Fibroblast of lung (primary cell): ENCODE measurements at regions not wholly inside any gene's neighbourhood (a gene's known extent, or its start where the extent isn't known, plus 50 kb on each side); places are given as distances from the start of the nearest gene placed in this dataset.

Source experiments
- DNase-seq, 2 donors: peaks; one replicate each; pipeline versions ENCODE4 v3.0.0 to v3.0.0-alpha.2; 2010; ENCODE audit warnings: low read depth in 2 of 2
- H2AFZ ChIP-seq: 2 replicates; pipeline ENCODE4 v1.5.1; 2012; ENCODE audit warnings: low read length, control low read depth, inconsistent platforms
- H3K27ac ChIP-seq: 2 replicates; pipeline ENCODE4 v1.5.1; 2011; ENCODE audit warnings: low read length, control low read depth; ENCODE audit not compliant: insufficient read depth
- H3K27me3 ChIP-seq: 2 replicates; pipeline ENCODE4 v1.5.1; 2011; ENCODE audit warnings: mild to moderate bottlenecking, low read length; ENCODE audit not compliant: control insufficient read depth, insufficient read depth
- H3K36me3 ChIP-seq: 2 replicates; pipeline ENCODE4 v1.5.1; 2011; ENCODE audit warnings: low read length; ENCODE audit not compliant: control insufficient read depth, insufficient read depth
- H3K4me1 ChIP-seq: 2 replicates; pipeline ENCODE4 v1.5.1; 2011; ENCODE audit warnings: low read length; ENCODE audit not compliant: control insufficient read depth, insufficient read depth; ENCODE audit errors: extremely low read depth
- H3K4me2 ChIP-seq: 2 replicates; pipeline ENCODE4 v1.5.1; 2011; ENCODE audit warnings: low read length, control low read depth; ENCODE audit not compliant: insufficient read depth; ENCODE audit errors: extremely low read depth
- H3K4me3 ChIP-seq, 4 experiments: fragments of 200-600 bp in 1 of 4; sonication (generic) in 1 of 4; replicated peaks in 1 of 4; 2 replicates each; pipeline ENCODE4 v1.5.1; 2011 to 2016; ENCODE audit warnings: low read length in 4 of 4, low read depth in 3 of 4, mild to moderate bottlenecking in 3 of 4, control low read depth in 2 of 4, inconsistent platforms in 1 of 4, mixed read lengths in 1 of 4; ENCODE audit not compliant: insufficient read depth in 1 of 4; ENCODE audit errors: control extremely low read depth in 1 of 4
- H3K79me2 ChIP-seq: 2 replicates; pipeline ENCODE4 v1.5.1; 2012; ENCODE audit warnings: mild to moderate bottlenecking, low read length, inconsistent platforms; ENCODE audit not compliant: control insufficient read depth, insufficient read depth
- H3K9ac ChIP-seq: 2 replicates; pipeline ENCODE4 v1.5.1; 2011; ENCODE audit warnings: mild to moderate bottlenecking, low read length, control low read depth; ENCODE audit not compliant: insufficient read depth
- H3K9me3 ChIP-seq: 2 replicates; pipeline ENCODE4 v1.5.1; 2012; ENCODE audit warnings: low read depth, low read length; ENCODE audit not compliant: control insufficient read depth, insufficient read depth
- H4K20me1 ChIP-seq: 2 replicates; pipeline ENCODE4 v1.5.1; 2011; ENCODE audit warnings: low read length; ENCODE audit not compliant: control insufficient read depth, insufficient read depth; ENCODE audit errors: extremely low read depth
- CTCF ChIP-seq, 2 donors: IDR thresholded peaks in 1 of 2; conservative IDR thresholded peaks in 1 of 2; 1 replicate in 1 of 2; 2 replicates in 1 of 2; pipeline ENCODE4 v1.5.1; 2011 to 2012; ENCODE audit warnings: low read length in 2 of 2, control low read depth in 1 of 2, inconsistent platforms in 1 of 2, low read depth in 1 of 2, mild to moderate bottlenecking in 1 of 2
- EZH2 ChIP-seq: IDR thresholded peaks from 2 replicates; pipeline ENCODE4 v1.5.1; 2012; ENCODE audit warnings: low read length, control low read depth, mild to moderate bottlenecking; ENCODE audit errors: missing control alignments

- Histone ChIP-seq H3K36me3 (no peaks in the 10 kb centered on the region), H2AFZ (no peak overlapping the region), H3K79me2 (no peaks in the 10 kb centered on the region), H3K9me3 (no peaks in the 10 kb centered on the region), H3K27ac (no peak overlapping the region), H3K4me1 (no peaks in the 10 kb centered on the region), H3K27me3 (no peaks in the 10 kb centered on the region), H4K20me1 (no peaks in the 10 kb centered on the region), H3K4me2 (no peak overlapping the region), H3K9ac (no peak overlapping the region), H3K4me3 (no peak overlapping the region)
- TF ChIP-seq CTCF (conservative IDR thresholded peaks at IDR 0.05 in 1 of 2, IDR thresholded peaks at IDR 0.05 in 1 of 2; ENCODE audit: low read depth in 1 of 2, low read length in 2 of 2), result no peak
- no peak for DNase-seq
Observed at GRCh38 chr10:53536322-53536721, 763.7 kb upstream of the MBL2 start.

- no peak for DNase-seq
- Histone ChIP-seq H3K27me3 (no peaks in the 10 kb centered on the region), H3K4me3 (no peak overlapping the region), H3K27ac (no peak overlapping the region), H3K4me2 (no peak overlapping the region), H3K4me1 (no peaks in the 10 kb centered on the region), H4K20me1 (no peaks in the 10 kb centered on the region), H2AFZ (no peak overlapping the region), H3K36me3 (no peaks in the 10 kb centered on the region), H3K9me3 (no peaks in the 10 kb centered on the region), H3K79me2 (no peaks in the 10 kb centered on the region), H3K9ac (no peak overlapping the region)
- TF ChIP-seq CTCF (conservative IDR thresholded peaks at IDR 0.05 in 1 of 2, IDR thresholded peaks at IDR 0.05 in 1 of 2; ENCODE audit: low read depth in 1 of 2, low read length in 2 of 2), result no peak
- no peak for TF ChIP-seq EZH2
Observed at GRCh38 chr10:53534428-53534827, 761.8 kb upstream of the MBL2 start.

- H3K9me3 ChIP-seq, result no peaks in the 10 kb centered on the region
- no peaks in the 10 kb centered on the region for H4K20me1 ChIP-seq
- no peak overlapping the region for H3K4me2 ChIP-seq
- no peaks in the 10 kb centered on the region for H3K79me2 ChIP-seq
- H3K36me3 ChIP-seq, result no peaks in the 10 kb centered on the region
- no peak overlapping the region for H3K9ac ChIP-seq
- H3K27ac ChIP-seq, result no peak overlapping the region
- DNase-seq, result no peak
- no peaks in the 10 kb centered on the region for H3K4me1 ChIP-seq
- H3K27me3 ChIP-seq, result no peaks in the 10 kb centered on the region
- H2AFZ ChIP-seq, result no peak overlapping the region
- no peak for TF ChIP-seq CTCF (conservative IDR thresholded peaks at IDR 0.05 in 1 of 2, IDR thresholded peaks at IDR 0.05 in 1 of 2; ENCODE audit: low read depth in 1 of 2, low read length in 2 of 2)
- TF ChIP-seq EZH2, result no peak
- no peak overlapping the region for H3K4me3 ChIP-seq
Observed at GRCh38 chr10:53528974-53529373, 756.4 kb upstream of the MBL2 start.
